22Rv1 (cell line): ENCODE measurements at regions not wholly inside any gene's neighbourhood (a gene's known extent, or its start where the extent isn't known, plus 50 kb on each side); places are given as distances from the start of the nearest gene placed in this dataset.

ENCODE experiments used
- H3K27ac ChIP-seq: fragments of 450-650 bp; 2 replicates; pipeline ENCODE4 v1.5.1; 2017
- CTCF ChIP-seq: fragments of 450-650 bp; IDR thresholded peaks from 2 replicates; pipeline ENCODE4 v1.5.1; 2017; ENCODE audit warnings: mild to moderate bottlenecking
- ZFX ChIP-seq: fragments of 450-650 bp; IDR thresholded peaks from 2 replicates; pipeline ENCODE4 v1.6.1; 2017; ENCODE audit warnings: antibody characterized with exemption, borderline replicate concordance

DNA sequence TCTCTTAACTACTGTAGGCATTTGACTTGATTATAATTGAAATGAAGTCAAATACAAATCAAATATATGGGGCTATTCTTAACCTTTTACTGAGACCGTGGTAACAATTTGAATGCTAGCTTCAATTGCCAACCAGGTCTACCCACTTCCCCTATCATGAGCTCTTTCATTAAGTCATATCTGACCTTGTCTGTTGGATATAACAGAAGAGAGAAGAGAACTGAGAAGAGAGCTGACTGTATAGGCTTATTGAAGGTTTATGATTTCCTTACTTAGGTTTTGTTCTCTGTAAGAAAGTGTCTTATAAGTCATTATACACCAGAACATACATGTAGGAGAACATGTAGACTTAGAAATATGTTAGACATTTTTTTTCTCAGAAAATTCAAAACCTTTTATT lies 549.4 kb downstream of the COL12A1 start:
- TF ChIP-seq ZFX (no peak), CTCF (no peak)
- H3K27ac ChIP-seq, result no peak overlapping the region

- TF ChIP-seq CTCF (no peak), ZFX (no peak)
Measured at GRCh38 chr6:74654296-74654695, 551.6 kb downstream of the COL12A1 start.

GRCh38 chr6:74651948-74652842 lies 553.7 kb downstream of the COL12A1 start:
- no peak overlapping the region for H3K27ac ChIP-seq
- no peak for TF ChIP-seq ZFX
- no peak for TF ChIP-seq CTCF

More at GRCh38 chr6:74654296-74654695, 551.6 kb downstream of the COL12A1 start:
- H3K27ac ChIP-seq, result no peak overlapping the region

GRCh38 chr6:74650668-74651067 lies 555.2 kb downstream of the COL12A1 start:
- no peak overlapping the region for H3K27ac ChIP-seq

DNA sequence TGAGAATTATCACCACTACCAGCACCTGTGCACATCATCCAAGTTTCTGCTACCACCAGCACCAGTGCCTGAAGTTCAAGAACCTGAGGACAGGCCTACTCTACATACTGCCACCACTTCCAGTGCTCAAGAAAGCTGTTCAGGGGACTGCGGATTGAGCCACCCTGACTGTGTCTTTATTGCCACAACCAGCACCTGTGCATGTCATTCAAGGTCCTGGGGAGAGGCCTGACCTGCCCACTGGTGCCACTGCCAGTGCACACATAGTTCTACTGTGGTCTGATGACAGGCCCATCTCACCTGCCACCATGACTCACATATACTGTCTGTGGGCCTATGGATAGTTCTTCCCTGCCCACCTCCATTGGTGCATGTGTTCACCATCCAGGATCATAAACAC lies 559.4 kb downstream of the COL12A1 start:
- no peak overlapping the region for H3K27ac ChIP-seq
- TF ChIP-seq CTCF (no peak), ZFX (no peak)

More at GRCh38 chr6:74650668-74651067, 555.2 kb downstream of the COL12A1 start:
- no peak for TF ChIP-seq CTCF
- TF ChIP-seq ZFX, result no peak

DNA sequence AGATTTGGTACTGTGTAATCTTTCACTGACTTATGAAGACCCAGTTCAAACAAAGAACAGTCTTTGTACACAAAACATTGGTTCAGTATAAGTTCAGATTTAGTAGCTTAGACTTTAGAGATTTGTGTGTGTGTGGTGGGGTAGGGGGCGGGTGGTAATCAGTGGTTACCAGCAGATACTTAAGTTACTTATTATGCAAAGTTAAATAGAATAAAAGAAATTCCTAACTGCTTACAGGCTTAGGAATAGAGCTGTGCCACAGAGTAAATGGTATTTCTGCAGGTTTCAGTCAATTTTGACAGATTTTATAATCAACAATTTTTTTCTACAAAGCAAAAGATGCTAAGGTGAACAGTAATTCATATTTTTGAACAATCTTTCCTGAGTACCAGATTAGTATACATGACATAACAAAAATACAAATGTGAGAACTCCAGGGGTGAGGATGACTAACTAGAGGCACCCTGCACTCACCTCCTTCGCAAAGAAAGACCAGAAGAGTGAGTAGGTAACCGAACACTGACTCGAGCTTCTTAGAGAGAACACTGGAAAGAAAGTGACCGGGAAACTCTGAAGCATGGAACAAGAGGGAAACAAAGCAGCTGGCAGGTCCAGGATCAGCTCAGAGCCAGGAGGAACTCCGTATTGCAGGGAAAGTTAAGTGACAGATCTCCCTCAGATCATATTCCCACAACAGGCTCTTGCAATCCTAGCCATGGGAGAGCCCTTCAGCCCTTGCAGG lies 560.6 kb downstream of the COL12A1 start:
- TF ChIP-seq CTCF, result no peak
- TF ChIP-seq ZFX, result no peak

GRCh38 chr6:74642101-74642500 lies 563.8 kb downstream of the COL12A1 start:
- no peak for TF ChIP-seq ZFX
- TF ChIP-seq CTCF, result no peak
- H3K27ac ChIP-seq, result no peak overlapping the region

More for the DNA sequence above, 560.6 kb downstream of the COL12A1 start:
- H3K27ac ChIP-seq, result no peak overlapping the region
